ENCODE measurements at regions not wholly inside any gene's neighbourhood (a gene's known extent, or its start where the extent isn't known, plus 50 kb on each side); places are given as distances from the start of the nearest gene placed in this dataset.

GRCh38 chr20:60132162-60132826, 174.1 kb downstream of the CDH26 start:
- TF ChIP-seq, protein P1, sequence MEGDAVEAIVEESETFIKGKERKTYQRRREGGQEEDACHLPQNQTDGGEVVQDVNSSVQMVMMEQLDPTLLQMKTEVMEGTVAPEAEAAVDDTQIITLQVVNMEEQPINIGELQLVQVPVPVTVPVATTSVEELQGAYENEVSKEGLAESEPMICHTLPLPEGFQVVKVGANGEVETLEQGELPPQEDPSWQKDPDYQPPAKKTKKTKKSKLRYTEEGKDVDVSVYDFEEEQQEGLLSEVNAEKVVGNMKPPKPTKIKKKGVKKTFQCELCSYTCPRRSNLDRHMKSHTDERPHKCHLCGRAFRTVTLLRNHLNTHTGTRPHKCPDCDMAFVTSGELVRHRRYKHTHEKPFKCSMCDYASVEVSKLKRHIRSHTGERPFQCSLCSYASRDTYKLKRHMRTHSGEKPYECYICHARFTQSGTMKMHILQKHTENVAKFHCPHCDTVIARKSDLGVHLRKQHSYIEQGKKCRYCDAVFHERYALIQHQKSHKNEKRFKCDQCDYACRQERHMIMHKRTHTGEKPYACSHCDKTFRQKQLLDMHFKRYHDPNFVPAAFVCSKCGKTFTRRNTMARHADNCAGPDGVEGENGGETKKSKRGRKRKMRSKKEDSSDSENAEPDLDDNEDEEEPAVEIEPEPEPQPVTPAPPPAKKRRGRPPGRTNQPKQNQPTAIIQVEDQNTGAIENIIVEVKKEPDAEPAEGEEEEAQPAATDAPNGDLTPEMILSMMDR (IDR thresholded peaks at IDR 0.05), result no peak
- TF ChIP-seq POLR2A (IDR thresholded peaks at IDR 0.05), result no peak

All from lower leg skin (tissue), 3 donors.